GM21619 (cell line): ENCODE measurements at regions not wholly inside any gene's neighbourhood (a gene's known extent, or its start where the extent isn't known, plus 50 kb on each side); places are given as distances from the start of the nearest gene placed in this dataset.

Source experiments
- ATAC-seq: cut with Tn5 transposase; IDR thresholded peaks from one replicate; pipeline ENCODE4 v1.9.1; 2021; ENCODE audit not compliant: unreplicated experiment

GRCh38 chr11:127675581-127675980, 675.0 kb upstream of the KIRREL3 start:
- ATAC-seq, result no peak

GRCh38 chr11:127674754-127675153, 674.2 kb upstream of the KIRREL3 start:
- ATAC-seq, result no peak

GRCh38 chr11:127670374-127671119, 670.0 kb upstream of the KIRREL3 start:
- ATAC-seq, result no peak

GRCh38 chr11:127656116-127656836, 655.7 kb upstream of the KIRREL3 start:
- no peak for ATAC-seq

GRCh38 chr11:127653076-127653475, 652.5 kb upstream of the KIRREL3 start:
- ATAC-seq, result no peak

GRCh38 chr11:127651888-127652221, 651.3 kb upstream of the KIRREL3 start:
- peak; percentile 65 for ATAC-seq

GRCh38 chr11:127651175-127651887, 650.8 kb upstream of the KIRREL3 start:
- ATAC-seq, result no peak

GRCh38 chr11:127649958-127650357, 649.4 kb upstream of the KIRREL3 start:
- ATAC-seq, result no peak

- ATAC-seq, result no peak
Measured at GRCh38 chr11:127649071-127649470, 648.5 kb upstream of the KIRREL3 start.

GRCh38 chr11:127648583-127648982, 648.0 kb upstream of the KIRREL3 start:
- ATAC-seq, result no peak

GRCh38 chr11:127644366-127644765, 643.8 kb upstream of the KIRREL3 start:
- no peak for ATAC-seq

- no peak for ATAC-seq
Measured at GRCh38 chr11:127643268-127644058, 642.9 kb upstream of the KIRREL3 start.

- peak; percentile 64 for ATAC-seq
Measured at GRCh38 chr11:127640561-127641451, 640.2 kb upstream of the KIRREL3 start.

GRCh38 chr11:127639916-127640315, 639.3 kb upstream of the KIRREL3 start:
- no peak for ATAC-seq

- ATAC-seq, result no peak
Measured at GRCh38 chr11:127632976-127633680, 632.6 kb upstream of the KIRREL3 start.

- no peak for ATAC-seq
Measured at GRCh38 chr11:127632546-127632945, 632.0 kb upstream of the KIRREL3 start.

- no peak for ATAC-seq
Measured at GRCh38 chr11:127631974-127632373, 631.4 kb upstream of the KIRREL3 start.

- ATAC-seq, result no peak
Measured at GRCh38 chr11:127629200-127629599, 628.6 kb upstream of the KIRREL3 start.

GRCh38 chr11:127628458-127628785, 627.9 kb upstream of the KIRREL3 start:
- ATAC-seq, result no peak
